Esophagus squamous epithelium (tissue), 4 donors: ENCODE measurements at regions not wholly inside any gene's neighbourhood (a gene's known extent, or its start where the extent isn't known, plus 50 kb on each side); places are given as distances from the start of the nearest gene placed in this dataset.

Experiments
- POLR2A ChIP-seq, 4 donors: fragments of 450-650 bp; IDR thresholded peaks; one replicate each; pipeline ENCODE4 v1.6.1; 2017; ENCODE audit warnings: antibody characterized with exemption in 4 of 4, mild to moderate bottlenecking in 4 of 4, moderate library complexity in 3 of 4
- TF ChIP-seq, protein P1 (sequence below), 6 experiments: fragments of 450-650 bp in 4 of 6; fragments of 200-600 bp in 2 of 6; sonication (generic) in 2 of 6; IDR thresholded peaks; one replicate each; pipeline ENCODE4 v1.5.1; 2016 to 2019; ENCODE audit warnings: antibody characterized with exemption in 6 of 6, mild to moderate bottlenecking in 4 of 6, moderate library complexity in 4 of 6

DNA sequence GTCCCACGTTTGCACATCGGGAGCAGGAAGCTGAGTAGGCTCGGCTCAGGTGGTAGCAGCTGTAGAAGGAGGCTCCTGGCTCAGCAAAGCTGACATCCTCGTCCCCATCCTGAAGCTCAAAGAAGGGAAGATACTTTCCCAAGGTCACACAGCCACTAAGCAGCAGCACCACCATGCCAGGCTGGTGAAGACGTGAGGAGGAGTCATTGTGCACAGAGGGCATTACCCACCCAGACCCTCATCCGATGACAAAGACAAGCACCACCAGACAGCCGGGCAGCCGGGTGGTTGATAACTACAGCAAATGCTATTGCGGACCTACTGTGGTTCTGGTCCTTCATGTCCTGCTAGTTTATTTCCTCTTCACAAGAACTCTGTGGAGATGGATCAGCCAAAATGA, 186.9 kb downstream of the MATN1 start:
- TF ChIP-seq, protein P1, sequence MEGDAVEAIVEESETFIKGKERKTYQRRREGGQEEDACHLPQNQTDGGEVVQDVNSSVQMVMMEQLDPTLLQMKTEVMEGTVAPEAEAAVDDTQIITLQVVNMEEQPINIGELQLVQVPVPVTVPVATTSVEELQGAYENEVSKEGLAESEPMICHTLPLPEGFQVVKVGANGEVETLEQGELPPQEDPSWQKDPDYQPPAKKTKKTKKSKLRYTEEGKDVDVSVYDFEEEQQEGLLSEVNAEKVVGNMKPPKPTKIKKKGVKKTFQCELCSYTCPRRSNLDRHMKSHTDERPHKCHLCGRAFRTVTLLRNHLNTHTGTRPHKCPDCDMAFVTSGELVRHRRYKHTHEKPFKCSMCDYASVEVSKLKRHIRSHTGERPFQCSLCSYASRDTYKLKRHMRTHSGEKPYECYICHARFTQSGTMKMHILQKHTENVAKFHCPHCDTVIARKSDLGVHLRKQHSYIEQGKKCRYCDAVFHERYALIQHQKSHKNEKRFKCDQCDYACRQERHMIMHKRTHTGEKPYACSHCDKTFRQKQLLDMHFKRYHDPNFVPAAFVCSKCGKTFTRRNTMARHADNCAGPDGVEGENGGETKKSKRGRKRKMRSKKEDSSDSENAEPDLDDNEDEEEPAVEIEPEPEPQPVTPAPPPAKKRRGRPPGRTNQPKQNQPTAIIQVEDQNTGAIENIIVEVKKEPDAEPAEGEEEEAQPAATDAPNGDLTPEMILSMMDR (IDR thresholded peaks at IDR 0.05) = no peak
- no peak for TF ChIP-seq POLR2A (IDR thresholded peaks at IDR 0.05)
